Stimulated activated CD4-positive, alpha-beta T cell treated with anti-CD3 and anti-CD28 coated beads, Interleukin-12 subunit alpha, Interleukin-12 subunit beta, amount 100 ng/mL, for 4 hours (primary cell): ENCODE measurements at regions not wholly inside any gene's neighbourhood (a gene's known extent, or its start where the extent isn't known, plus 50 kb on each side); places are given as distances from the start of the nearest gene placed in this dataset.

ENCODE experiments used
- DNase-seq: peaks from one replicate; pipeline ENCODE4 v3.0.0-alpha.2; 2020

DNA sequence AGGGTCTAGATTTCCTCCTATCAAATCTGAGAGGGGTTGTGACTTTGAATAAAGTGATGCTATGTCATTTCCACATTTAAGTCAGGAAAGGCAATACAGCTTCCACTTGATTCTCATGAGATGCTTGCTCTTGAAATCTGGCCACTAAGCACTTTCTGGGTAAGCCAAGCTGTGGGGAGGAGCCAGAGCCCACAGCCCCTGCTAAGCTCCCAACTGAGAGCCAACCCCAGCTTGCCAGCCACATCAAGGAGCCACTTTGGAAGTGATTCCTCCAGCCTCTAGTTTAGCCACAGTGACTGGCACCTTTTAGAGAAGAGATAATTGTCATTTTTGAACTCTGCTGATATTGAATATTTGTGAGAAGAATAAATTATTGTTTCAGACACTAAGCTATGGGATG is 1441.5 kb upstream of the IGFBP7 start:
- DNase-seq, result no peak

DNA sequence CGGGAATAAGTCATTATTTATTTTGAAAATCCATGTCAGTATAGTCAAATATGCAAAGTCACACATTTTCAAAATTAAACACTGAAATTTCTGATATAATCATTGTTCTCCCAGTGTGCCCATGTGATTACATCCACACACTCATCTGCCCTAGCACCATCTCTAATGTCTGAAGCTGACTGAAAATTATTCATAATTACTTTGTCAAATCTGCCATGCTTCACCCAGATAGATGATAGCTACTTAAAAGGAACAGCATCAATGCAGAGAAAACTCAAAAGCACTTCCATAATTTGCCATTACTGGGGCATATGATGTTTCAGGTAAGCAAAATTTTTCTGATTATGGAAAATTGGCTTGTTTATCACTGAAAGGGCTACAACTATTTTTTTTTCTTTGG is 1433.3 kb upstream of the IGFBP7 start:
- no peak for DNase-seq

DNA sequence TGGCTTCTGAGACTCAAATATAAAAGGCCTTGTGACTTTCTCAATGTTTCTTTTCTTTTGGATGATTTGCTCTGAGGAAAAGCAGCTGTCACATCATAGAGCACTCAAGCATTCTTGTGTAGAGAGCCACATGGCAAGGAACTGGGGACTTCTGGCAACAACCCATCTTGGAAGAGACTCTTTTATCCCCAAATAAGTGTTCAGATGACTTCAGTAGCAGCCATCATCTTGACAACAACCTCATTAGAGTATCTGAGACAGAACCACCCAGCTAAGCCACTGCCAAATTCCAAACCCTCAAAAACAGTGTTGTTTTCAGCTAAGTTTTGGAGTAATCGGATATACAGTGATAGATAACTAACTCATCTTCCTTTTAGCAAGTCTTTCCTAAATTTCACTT is 1431.7 kb upstream of the IGFBP7 start:
- no peak for DNase-seq

DNA sequence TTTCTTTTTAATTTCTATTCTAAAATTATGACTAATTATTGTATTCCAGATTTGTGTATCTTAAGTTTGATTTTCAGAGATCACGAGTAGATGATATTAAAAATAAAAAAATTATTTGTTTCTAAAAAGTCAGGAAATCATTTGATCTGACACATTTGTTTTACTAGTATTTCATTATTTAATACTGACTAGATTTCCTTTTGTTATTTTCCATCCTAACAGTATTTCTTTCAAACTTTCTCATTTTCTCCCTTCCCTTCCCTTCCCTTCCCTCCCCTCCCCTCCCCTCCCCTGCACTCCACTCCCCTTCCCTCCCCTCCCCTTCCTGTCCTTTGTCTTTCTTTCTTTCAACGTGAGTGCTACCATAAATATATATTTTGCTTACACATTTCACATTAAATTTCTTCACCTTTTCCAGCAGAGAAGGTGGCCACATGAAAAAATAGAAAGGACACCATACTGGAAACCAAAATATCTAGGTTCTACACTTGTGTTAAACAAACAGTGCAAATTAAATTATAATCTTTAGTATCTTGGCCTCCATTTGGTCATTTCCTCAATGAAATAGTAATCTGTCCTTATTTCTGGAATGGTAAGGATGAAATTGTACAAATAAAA is 1412.7 kb upstream of the IGFBP7 start:
- DNase-seq, result no peak

DNA sequence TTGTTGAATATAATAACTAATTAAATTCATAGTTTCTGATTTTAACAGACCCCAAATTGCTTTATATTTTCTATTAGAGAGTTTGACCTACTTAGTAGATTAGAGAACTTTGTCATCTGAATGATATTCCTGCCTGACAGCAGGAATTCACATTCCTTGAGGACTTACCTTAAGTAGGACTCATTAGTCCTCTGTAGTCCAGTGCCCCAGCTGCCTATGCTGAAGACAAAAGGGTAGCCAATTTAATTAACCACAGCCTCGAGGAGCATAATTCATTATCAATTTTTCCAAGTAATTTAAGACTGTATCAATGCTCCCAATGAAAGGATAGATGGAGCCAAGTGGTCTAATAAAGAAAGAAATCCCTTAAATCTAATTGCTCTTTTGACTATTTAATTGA is 1405.0 kb upstream of the IGFBP7 start:
- no peak for DNase-seq

DNA sequence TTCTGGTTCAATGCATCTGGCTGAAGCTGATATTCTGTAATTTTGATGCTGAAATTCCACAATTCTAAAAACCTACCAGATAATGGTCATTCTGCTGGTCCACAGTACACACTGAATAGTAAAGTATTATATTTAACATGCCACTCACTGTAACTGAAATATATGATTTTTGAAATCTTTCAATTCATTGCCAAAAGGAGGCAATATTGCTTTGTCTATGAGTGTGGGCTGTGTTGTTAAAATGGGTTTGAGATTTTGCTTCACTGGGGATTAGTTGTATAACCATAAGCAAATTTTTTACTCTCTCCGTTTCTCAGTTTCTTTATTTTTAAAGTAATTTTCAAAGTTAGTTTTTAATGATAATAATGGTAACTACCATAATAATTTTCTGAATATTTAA is 1404.1 kb upstream of the IGFBP7 start:
- DNase-seq, result no peak

DNA sequence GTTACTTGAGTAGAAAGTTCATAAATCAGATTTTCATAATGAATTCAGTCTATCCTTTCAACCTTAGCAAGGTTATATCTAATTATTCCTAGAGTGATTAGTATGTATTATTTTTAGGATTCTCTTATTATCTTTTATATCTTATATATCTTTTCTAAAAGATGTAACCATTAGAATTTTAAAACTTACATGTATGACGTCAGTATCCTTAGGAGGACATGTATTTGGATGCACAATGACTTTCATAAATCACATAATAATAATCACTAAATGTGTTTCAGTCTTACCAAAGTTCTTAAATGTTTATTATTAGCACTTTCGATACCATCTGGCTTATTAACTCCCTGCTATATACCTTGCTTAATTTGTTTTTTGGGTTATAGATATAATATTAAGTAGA is 1400.5 kb upstream of the IGFBP7 start:
- no peak for DNase-seq

DNA sequence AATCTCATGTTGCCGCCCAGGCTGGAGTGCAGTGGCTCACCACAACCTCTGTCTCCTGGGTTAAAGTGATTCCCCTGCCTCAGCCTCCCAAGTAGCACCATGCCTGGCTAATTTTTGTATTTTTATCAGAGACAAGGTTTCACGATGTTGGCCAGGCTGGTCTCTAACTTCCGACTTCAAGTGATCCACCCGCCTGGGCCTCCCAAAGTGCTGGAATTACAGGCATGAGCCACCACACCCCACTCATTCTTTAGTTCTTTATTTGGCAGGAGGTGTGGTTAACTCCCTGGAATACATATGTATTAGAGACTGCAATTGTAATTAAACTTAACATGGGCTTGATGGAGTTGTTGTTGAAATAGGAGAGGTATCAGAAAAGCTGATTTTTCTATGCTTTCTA is 1396.9 kb upstream of the IGFBP7 start:
- no peak for DNase-seq

DNA sequence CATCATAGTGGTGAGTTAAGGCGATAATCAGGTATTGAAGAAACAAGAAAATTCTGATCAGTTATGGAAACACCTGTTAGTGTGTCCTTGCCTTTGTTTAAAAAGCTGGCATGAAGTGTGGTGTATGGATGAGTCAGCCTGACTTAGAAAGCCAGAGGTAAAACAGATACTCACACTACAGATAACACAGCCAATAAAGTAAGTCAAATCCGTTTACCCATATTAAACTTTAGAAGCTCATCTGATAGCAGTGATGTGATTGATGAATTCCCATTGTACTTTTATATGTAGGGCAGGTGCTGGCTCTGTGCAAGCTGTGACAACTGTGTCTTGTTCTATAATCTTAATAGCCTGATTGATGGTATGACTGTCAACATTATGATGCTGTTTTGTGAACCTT is 1392.7 kb upstream of the IGFBP7 start:
- DNase-seq, result no peak

DNA sequence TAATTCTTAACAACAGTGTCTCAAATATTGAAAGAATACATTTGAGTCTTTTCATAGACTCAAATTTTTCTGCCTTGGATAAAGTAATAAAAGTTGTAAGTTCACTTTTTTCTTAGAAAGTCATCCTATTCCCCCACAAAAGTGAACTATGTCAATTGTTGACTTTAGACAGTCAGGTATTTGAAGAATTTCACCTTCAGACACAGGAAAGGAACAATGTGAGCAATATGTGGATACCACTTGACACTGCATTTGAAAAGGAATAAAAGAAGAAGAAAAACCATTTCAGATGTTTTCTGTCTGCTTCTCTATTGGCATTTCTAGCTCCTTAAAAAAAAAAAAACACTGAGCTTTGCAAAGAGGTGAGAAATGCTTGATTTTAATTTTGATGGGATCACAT is 1389.0 kb upstream of the IGFBP7 start:
- no peak for DNase-seq

DNA sequence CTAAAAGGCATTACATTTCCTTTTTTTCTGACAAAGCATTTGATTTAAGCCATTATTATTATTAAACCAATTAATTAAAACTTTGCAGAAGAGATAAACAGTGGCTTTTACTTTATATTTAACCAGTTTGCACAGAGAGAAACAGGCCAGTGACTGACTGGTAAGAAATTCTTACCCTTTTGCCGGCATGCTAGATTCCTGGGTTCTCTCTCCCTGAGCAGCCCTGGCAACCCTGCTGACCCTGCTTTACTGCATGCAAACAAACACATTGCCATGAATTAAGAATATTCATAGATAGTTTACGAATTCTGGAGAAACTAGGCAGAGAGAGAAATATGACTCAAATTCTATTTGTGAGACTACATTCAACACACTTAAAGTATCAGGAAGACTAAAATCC is 1381.4 kb upstream of the IGFBP7 start:
- DNase-seq, result no peak

DNA sequence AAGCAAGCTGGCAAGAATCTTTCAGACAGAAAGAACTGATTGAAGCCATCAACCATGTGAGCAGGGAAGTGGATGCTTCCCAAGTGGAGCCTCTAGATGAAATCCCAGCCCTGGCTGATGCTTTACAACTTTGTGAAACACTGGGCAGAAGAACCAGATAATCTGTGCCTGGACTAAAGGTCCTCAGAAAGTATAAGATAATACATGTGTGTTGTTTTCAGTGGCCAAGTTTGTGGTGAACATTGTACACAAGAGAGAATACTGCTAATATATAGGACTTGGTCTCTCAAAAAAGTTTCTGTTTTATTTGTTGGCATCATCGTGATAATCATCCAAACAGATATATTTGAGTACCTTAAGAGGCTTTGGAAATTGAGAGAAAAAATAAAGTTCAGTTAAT is 1367.8 kb upstream of the IGFBP7 start:
- DNase-seq, result no peak

DNA sequence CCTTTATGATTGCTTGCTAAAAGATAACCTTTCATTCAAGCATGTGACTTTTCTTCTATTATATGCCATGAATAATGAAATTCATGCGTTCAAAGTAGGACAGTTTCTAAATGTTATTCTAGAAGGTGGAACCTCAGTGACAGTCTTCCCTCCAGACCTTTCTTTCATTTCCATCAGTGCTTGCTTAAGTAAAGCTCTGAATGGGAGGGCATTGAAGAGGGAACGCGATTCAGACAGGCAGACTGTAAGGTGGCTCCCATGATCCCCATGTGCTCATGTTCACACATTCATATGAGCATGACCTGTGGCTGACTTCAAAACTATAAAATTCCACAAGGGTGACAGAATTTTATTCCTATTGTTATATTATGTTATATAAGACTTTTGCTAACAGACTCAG is 1367.3 kb upstream of the IGFBP7 start:
- no peak for DNase-seq

DNA sequence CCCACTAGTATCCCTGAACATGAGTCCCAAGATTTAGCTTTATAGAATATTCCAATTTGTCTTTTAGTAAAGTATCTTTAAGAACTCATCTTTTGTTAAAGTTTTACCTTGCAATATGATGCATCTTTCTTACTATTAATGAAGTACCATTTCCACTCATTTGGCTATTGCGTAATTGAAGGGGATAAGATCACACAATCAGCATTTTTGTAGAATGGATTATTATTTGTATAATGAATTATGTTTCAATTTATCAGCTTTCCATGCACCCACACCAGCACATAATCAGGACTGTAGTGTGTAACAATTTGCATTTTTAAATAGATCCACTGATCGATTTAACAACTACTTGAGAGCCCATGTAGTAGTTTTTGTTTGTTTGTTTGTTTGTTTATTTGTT is 1364.9 kb upstream of the IGFBP7 start:
- DNase-seq, result no peak

DNA sequence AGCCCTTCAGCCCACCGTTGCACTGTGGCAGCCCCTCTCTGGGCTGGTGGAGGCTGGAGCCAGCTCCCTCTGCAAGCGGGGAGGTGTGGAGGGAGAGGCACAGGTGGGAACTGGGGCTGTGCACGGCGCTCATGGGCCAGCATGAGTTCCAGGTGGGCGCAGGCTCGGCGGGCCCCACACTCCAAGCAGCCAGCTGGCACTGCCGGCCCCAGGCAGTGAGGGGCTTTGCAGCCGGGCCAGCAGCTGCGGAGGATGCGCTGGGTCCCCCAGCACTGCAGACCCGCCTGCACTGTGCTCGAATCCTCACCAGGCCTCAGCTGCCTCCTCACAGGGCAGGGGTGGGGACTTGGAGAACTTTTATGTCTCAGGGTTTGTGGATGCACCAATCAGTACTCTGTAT is 1354.8 kb upstream of the IGFBP7 start:
- no peak for DNase-seq

DNA sequence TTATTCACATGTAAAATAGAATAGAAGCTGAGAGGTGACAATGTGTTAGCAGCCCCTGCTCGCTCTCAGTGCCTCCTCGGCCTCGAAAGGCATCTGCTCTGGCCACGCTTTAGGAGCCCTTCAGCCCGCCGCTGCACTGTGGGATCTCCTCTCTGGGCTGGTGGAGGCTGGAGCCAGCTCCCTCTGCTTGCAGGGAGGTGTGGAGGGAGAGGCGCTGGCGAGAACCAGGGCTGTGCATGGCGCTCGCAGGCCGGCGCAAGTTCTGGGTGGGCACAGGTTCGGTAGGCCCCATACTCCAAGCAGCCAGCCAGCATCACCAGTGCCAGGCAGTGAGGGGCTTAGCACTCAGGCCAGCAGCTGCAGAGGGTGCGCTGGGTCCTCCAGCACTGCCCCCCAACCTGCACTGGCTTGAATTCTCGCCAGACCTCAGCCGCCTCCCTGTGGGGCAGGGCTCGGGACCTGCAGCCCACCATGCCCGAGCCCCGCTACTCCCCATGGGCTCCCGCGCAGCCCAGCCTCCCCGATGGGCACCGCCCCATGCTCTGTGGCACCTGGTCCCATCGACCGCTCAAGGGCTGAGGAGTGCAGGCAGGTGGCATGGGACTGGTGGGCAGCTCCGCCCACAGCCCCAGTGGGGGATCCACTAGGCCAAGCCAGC is 1346.7 kb upstream of the IGFBP7 start:
- DNase-seq, result no peak

DNA sequence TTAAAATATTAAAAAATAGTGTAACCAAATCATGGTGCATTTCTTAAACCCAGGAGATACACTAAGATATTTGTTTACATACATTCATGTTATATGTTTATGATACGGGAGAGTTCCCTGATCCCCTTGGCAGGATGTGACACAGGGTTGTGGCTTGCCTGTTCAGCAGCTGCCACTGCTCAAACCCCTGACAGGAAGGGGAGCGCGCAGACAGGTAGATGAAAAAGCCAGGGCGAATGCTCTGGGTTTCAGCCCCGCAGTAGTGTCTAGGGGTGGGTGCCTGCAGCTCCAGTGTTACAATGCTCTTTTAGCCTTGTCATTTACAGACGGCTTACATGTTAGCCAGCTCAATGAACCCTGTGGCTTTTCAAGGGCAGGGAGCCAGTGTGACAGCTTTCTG is 1343.8 kb upstream of the IGFBP7 start:
- no peak for DNase-seq

DNA sequence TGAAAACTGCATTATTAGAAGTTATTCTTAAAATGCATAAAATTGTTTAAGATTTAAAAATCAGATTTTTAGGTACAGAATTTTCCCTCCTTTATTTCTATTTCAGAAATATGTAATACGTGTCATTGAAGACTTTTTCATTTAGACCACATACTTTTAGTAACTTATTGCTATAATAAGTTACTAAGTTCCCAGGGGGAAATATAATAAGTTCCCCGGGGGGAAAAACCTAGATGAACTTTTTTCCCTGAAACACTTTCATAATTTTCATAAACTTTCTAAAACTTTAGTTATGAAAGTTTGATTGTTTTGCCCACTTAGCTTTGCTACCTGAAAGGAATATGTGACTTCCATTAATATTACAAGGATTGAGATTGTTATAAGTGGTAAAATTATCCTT is 1341.5 kb upstream of the IGFBP7 start:
- DNase-seq, result no peak

DNA sequence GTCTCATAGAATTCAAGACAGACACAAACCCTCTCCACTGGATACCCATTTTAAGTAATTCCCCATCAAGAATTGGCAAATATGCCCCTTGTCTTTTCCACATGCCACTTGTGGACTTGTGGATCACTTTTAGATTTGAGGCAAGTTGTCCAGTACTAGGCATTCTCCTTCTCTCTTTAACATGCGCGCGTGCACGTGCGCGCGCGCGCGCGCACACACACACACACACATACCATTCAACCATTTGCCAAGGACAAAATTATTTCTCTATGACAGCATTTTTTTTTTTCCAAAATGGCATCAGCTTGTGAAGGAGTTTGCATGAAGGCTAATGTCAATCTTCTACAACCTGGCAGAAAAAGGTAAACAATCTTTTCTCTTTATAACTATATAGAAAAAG is 1325.7 kb upstream of the IGFBP7 start:
- DNase-seq, result no peak

DNA sequence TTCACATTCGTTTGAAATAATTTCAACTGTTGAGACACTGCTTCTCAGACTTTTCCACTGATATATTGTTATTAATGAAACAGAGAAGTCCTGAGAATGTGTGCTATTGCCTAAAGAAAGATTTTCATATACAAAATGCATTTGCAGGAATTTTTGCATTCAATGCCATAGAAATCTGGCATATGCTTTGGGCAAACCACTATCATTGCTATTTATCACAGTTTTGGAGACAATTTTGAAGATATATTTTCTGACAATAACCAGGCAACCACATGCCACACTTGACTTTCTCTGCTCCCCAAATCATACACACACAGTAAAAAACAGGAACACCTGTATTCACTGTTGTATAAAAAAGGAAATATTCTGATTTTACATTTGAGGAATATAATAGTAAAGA is 1303.7 kb upstream of the IGFBP7 start:
- DNase-seq, result no peak

DNA sequence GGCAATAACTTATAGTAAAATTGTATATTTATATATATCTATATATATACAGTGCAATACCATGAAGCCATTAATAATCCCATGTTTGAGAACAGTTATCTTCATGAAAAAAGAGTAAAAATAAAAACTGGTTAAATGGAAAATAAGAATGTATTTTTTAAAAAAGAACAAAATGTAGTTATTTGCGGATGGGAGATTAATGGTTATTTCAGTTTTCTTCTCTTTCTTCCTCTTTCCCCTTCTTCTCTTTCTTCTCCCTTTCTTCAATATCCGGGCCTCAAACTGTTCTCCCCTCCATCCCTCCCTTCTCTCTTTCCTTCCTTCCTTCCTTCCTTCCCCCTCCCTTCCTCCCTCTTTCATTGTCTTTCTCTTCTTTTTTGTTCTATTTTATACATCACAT is 1301.7 kb upstream of the IGFBP7 start:
- no peak for DNase-seq

DNA sequence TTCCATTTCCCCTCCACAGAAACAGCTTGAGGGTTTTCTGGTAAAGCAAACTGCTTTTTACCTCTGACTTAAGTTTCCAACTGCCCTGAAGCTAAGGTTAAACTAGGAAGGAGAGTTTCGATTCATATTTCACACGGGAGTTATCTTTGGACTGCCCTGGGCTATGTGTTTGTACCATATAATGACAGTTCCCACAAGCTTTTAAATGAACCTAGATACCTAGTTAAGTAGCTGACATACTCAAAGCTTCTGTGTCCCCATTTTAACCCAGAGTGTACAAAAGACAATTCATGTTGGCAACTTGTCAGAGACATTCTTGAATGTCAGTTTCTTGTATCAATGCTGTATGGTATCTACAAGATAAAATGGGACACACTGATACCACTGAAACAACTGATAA is 1296.6 kb upstream of the IGFBP7 start:
- DNase-seq, result no peak

DNA sequence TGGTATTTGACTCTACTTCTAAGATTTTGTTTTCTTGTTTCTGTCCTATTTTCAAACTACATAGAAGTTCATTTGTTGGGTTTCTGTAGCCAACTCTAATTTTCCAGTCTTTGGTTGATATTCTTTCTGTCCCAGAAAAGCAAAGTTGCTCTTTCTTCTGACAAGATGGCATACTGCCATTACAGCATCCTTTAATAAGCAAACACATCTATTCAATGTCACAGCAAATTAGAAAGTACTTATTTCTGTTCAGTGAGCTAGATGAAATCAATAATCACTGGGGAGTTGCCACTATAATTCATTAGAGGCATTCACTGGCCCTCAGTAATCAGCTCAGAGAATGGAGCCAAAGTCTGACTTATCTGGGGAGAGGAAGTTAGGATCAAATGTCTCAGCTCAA is 1258.0 kb upstream of the IGFBP7 start:
- DNase-seq, result no peak

DNA sequence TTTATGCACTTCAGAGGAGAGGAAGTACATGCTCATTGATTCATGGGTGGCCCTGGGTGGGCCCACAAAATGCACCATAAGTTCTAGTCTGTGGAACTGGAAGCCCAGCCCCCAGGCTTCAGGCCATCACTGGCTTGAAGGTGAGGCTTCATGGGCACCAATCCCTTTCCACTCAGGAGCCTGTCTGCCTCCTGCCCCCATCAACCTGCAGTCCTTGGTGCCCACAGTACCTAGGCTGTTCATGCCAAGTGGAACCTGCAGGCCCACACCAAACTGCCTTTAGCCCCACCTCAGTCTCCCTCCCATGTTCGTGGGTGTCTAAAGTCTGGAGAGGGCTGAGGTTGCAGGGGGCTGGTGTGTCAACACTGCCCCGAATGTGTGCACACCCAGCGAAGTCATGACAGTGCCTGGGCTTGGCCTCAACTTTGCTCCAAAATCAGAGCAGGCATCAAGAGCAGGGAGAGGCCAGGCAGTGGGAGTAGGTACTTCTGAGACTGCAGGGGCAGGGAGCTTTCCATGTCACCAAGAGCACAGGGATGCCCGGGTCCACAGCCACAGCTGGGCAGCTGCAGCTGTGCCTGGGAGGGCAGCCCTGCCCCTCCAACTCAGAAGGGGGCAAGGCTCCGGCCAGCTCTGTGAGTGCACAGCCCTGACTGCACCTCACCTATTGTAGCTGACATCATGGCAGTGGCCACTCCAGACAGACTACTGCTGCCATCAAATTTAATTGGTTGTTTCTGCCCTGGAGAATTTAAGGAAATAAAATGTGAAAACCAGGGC is 1250.4 kb upstream of the IGFBP7 start:
- DNase-seq, result no peak

DNA sequence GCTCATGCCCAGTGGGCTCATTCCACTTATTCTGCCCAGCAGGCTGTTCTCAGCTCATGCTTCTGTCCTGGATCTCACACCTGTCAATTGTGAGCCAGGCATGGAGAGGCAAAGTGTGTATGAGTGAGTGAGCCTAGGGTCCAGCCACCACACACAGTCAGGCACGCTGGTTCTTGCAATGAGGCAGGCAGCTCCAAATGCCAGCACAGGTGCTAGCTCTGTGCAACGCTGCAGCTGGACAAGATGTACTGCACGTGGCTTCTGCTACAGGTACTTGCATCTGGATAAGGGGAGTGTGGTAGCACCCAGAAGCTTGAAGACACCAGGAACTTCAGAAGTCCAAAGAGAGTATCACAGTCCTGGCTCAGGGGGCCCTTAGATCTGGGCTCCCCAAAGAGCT is 1249.4 kb upstream of the IGFBP7 start:
- DNase-seq, result no peak
